SK-N-SH (cell line): ENCODE measurements at regions not wholly inside any gene's neighbourhood (a gene's known extent, or its start where the extent isn't known, plus 50 kb on each side); places are given as distances from the start of the nearest gene placed in this dataset.

Source experiments
- MEF2A ChIP-seq: IDR thresholded peaks from 2 replicates; pipeline ENCODE4 v1.4.0; 2012; ENCODE audit warnings: low read depth, borderline replicate concordance
- NFIC ChIP-seq: IDR thresholded peaks from 2 replicates; pipeline ENCODE4 v1.4.0; 2012; ENCODE audit warnings: borderline replicate concordance
- TAF1 ChIP-seq: IDR thresholded peaks from 2 replicates; pipeline ENCODE4 v1.6.1; 2012; ENCODE audit warnings: low read depth, mild to moderate bottlenecking, low read length, moderate library complexity, borderline replicate concordance
- TF ChIP-seq, protein P1 (sequence below): fragments of 200-600 bp; sonication (generic); IDR thresholded peaks from 2 replicates; pipeline ENCODE4 v1.6.1; 2017; ENCODE audit warnings: antibody characterized with exemption, mild to moderate bottlenecking, moderate library complexity

DNA sequence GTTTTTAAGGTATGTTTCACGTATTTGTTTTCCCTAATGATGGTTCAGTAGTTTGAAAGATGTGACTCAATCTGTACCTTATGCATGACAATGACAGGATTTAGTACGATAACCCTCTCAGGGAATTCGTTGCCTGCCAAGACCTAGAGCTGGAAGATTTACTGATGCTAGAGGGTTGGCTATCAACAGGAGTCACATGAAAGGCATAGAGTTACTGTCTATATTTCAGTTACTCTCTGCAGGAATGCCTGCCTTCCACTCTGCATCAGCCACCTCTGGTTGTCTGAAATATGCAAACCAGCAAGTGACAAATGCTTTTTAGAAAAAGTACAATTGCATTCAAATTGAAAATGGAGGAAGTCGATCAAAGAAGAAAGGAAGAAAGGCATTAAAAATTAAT is 276.3 kb upstream of the RAG2 start:
- TF ChIP-seq, protein P1, sequence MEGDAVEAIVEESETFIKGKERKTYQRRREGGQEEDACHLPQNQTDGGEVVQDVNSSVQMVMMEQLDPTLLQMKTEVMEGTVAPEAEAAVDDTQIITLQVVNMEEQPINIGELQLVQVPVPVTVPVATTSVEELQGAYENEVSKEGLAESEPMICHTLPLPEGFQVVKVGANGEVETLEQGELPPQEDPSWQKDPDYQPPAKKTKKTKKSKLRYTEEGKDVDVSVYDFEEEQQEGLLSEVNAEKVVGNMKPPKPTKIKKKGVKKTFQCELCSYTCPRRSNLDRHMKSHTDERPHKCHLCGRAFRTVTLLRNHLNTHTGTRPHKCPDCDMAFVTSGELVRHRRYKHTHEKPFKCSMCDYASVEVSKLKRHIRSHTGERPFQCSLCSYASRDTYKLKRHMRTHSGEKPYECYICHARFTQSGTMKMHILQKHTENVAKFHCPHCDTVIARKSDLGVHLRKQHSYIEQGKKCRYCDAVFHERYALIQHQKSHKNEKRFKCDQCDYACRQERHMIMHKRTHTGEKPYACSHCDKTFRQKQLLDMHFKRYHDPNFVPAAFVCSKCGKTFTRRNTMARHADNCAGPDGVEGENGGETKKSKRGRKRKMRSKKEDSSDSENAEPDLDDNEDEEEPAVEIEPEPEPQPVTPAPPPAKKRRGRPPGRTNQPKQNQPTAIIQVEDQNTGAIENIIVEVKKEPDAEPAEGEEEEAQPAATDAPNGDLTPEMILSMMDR = no peak
- TF ChIP-seq TAF1 = no peak
- TF ChIP-seq MEF2A = no peak
- no peak for TF ChIP-seq NFIC
